ENCODE measurements at regions not wholly inside any gene's neighbourhood (a gene's known extent, or its start where the extent isn't known, plus 50 kb on each side); places are given as distances from the start of the nearest gene placed in this dataset.

- no peak for TF ChIP-seq CTCF (IDR thresholded peaks at IDR 0.05; ENCODE audit: low read depth, low read length)
Measured at GRCh38 chr3:117666812-117667211, 957.2 kb downstream of the TUSC7 start.

GRCh38 chr3:117669774-117670173, 960.2 kb downstream of the TUSC7 start:
- no peak for TF ChIP-seq CTCF (IDR thresholded peaks at IDR 0.05; ENCODE audit: low read depth, low read length)
- H3K4me3 ChIP-seq (ENCODE audit: low read depth, low read length): no peak overlapping the region

More at GRCh38 chr3:117666812-117667211, 957.2 kb downstream of the TUSC7 start:
- no peak overlapping the region for H3K4me3 ChIP-seq (ENCODE audit: low read depth, low read length)

GRCh38 chr3:117671722-117672318, 962.2 kb downstream of the TUSC7 start:
- no peak overlapping the region for H3K4me3 ChIP-seq (ENCODE audit: low read depth, low read length)
- no peak for TF ChIP-seq CTCF (IDR thresholded peaks at IDR 0.05; ENCODE audit: low read depth, low read length)

- no peak overlapping the region for H3K4me3 ChIP-seq (ENCODE audit: low read depth, low read length)
- no peak for TF ChIP-seq CTCF (IDR thresholded peaks at IDR 0.05; ENCODE audit: low read depth, low read length)
Measured at GRCh38 chr3:117674321-117674720, 964.7 kb downstream of the TUSC7 start.

- no peak for TF ChIP-seq CTCF (IDR thresholded peaks at IDR 0.05; ENCODE audit: low read depth, low read length)
- H3K4me3 ChIP-seq (ENCODE audit: low read depth, low read length): no peak overlapping the region
Measured at GRCh38 chr3:117681619-117682018, 972.0 kb downstream of the TUSC7 start.

GRCh38 chr3:117687096-117687495, 977.5 kb downstream of the TUSC7 start:
- no peak for TF ChIP-seq CTCF (IDR thresholded peaks at IDR 0.05; ENCODE audit: low read depth, low read length)
- H3K4me3 ChIP-seq (ENCODE audit: low read depth, low read length): no peak overlapping the region

- TF ChIP-seq CTCF (IDR thresholded peaks at IDR 0.05; ENCODE audit: low read depth, low read length): no peak
- no peak overlapping the region for H3K4me3 ChIP-seq (ENCODE audit: low read depth, low read length)
Measured at GRCh38 chr3:117688583-117688982, 979.0 kb downstream of the TUSC7 start.

Measured in WI38 (cell line).